ENCODE measurements at regions not wholly inside any gene's neighbourhood (a gene's known extent, or its start where the extent isn't known, plus 50 kb on each side); places are given as distances from the start of the nearest gene placed in this dataset.
A peak's percentile ranks its signal among the peaks of the same experiment; 100 is the strongest.

DNA sequence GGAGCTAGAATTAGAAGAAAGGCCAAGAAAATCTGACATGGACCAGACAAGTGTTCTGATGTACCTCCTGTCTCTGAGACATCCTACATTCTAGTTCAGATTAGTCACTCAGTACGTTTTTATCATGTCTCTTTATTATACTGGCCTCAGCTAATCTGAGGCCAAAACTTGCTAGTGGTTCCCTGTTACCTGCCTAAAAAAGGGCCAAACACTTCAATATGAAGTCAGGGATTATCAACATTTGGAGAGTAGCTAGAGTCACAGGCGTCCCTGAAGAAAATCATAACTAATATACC is 587.4 kb downstream of the PRELID2 start:
- H3K4me1 ChIP-seq (ENCODE audit: low read length), result no peaks in the 10 kb centered on the region
- no peak overlapping the region for H3K4me2 ChIP-seq (ENCODE audit: low read depth, low read length, poor library complexity, severe bottlenecking)
- no peaks in the 10 kb centered on the region for H3K9me2 ChIP-seq (replicated peaks; ENCODE audit: insufficient read depth, low read length)
- no peak for DNase-seq
- H3K4me3 ChIP-seq (ENCODE audit: low read length), result no peak overlapping the region
- no peak overlapping the region for H2AFZ ChIP-seq (ENCODE audit: low read length)
- H3K9me3 ChIP-seq (ENCODE audit: low read length), result no peaks in the 10 kb centered on the region
- H3K27ac ChIP-seq (ENCODE audit: low read length), result no peak overlapping the region
- H3K36me3 ChIP-seq (ENCODE audit: insufficient read depth, low read length), result no peaks in the 10 kb centered on the region
- H4K20me1 ChIP-seq (ENCODE audit: insufficient read depth, low read depth, low read length), result no peaks in the 10 kb centered on the region
- no peaks in the 10 kb centered on the region for H3K27me3 ChIP-seq (ENCODE audit: low read length)
- no peaks in the 10 kb centered on the region for H3K79me2 ChIP-seq (ENCODE audit: low read length)
- H3K9ac ChIP-seq (ENCODE audit: low read length), result no peak overlapping the region

DNA sequence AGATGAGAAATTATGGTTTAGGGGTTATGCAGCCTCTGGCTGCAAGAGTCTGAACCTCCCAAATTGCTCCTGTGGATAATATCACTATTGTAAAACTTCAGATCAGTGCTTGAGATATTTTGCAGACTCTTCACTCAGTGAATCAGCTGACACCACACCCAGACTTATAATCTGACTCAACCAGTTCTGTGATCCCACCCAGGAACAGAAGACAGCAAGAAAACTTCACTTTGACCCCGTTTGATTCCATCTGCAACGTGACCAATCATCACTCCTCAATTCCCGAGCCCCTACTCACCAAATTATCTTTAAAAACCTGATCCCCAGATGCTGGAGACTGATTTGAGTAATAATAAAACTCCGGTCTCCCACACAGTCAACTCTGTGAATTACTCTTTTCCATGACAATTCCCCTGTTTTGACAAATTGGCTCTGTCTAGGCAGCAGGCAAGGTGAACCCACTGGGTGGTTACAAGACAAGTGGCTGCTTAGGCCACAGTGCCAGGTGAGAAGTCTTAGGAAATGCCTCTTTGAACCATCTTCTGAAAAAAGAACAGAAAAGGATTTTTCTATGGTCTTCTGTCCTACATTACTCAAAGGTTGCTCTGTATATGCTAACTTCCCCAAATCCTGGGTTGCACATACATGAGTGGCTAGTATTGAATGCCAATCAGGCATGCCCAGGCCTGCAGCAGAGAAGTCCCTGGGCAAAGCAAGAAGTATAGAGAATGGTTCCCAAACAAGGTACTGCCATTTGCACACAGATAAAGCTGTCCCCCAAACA is 588.0 kb downstream of the PRELID2 start:
- no peaks in the 10 kb centered on the region for H3K36me3 ChIP-seq (ENCODE audit: insufficient read depth, low read length)
- no peaks in the 10 kb centered on the region for H3K79me2 ChIP-seq (ENCODE audit: low read length)
- H3K4me3 ChIP-seq (ENCODE audit: low read length), result no peak overlapping the region
- no peaks in the 10 kb centered on the region for H3K27me3 ChIP-seq (ENCODE audit: low read length)
- no peak for DNase-seq
- no peaks in the 10 kb centered on the region for H3K9me3 ChIP-seq (ENCODE audit: low read length)
- no peak overlapping the region for H3K27ac ChIP-seq (ENCODE audit: low read length)
- H2AFZ ChIP-seq (ENCODE audit: low read length), result no peak overlapping the region
- H3K4me2 ChIP-seq (ENCODE audit: low read depth, low read length, poor library complexity, severe bottlenecking), result no peak overlapping the region
- H3K9ac ChIP-seq (ENCODE audit: low read length), result no peak overlapping the region
- no peaks in the 10 kb centered on the region for H3K9me2 ChIP-seq (replicated peaks; ENCODE audit: insufficient read depth, low read length)
- no peaks in the 10 kb centered on the region for H4K20me1 ChIP-seq (ENCODE audit: insufficient read depth, low read depth, low read length)
- no peaks in the 10 kb centered on the region for H3K4me1 ChIP-seq (ENCODE audit: low read length)

DNA sequence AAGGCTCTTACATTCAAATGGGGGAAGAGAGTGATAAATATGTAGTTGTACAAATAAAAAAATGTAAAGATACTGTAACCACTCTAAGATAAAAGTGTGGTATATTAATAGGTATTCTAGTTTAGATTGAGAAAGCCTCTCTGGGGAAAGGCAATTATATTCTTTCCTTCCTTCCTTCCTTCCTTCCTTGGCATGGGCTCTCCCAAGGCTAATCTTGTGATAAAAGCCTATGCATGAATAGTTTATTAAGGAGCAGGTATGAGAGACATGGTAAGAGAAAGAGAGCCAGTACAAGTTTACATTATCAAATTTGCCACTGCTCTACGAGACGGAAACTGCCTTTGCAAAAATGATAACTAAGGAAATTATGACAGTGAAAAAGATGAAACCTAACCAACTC is 588.8 kb downstream of the PRELID2 start:
- H3K4me2 ChIP-seq (ENCODE audit: low read depth, low read length, poor library complexity, severe bottlenecking), result no peak overlapping the region
- no peaks in the 10 kb centered on the region for H3K36me3 ChIP-seq (ENCODE audit: insufficient read depth, low read length)
- no peak for DNase-seq
- H3K9me2 ChIP-seq (replicated peaks; ENCODE audit: insufficient read depth, low read length), result no peaks in the 10 kb centered on the region
- no peak overlapping the region for H3K9ac ChIP-seq (ENCODE audit: low read length)
- no peaks in the 10 kb centered on the region for H3K9me3 ChIP-seq (ENCODE audit: low read length)
- H3K27me3 ChIP-seq (ENCODE audit: low read length), result no peaks in the 10 kb centered on the region
- no peak overlapping the region for H3K4me3 ChIP-seq (ENCODE audit: low read length)
- H3K79me2 ChIP-seq (ENCODE audit: low read length), result no peaks in the 10 kb centered on the region
- H3K4me1 ChIP-seq (ENCODE audit: low read length), result no peaks in the 10 kb centered on the region
- no peak overlapping the region for H3K27ac ChIP-seq (ENCODE audit: low read length)
- no peaks in the 10 kb centered on the region for H4K20me1 ChIP-seq (ENCODE audit: insufficient read depth, low read depth, low read length)
- H2AFZ ChIP-seq (ENCODE audit: low read length), result no peak overlapping the region

DNA sequence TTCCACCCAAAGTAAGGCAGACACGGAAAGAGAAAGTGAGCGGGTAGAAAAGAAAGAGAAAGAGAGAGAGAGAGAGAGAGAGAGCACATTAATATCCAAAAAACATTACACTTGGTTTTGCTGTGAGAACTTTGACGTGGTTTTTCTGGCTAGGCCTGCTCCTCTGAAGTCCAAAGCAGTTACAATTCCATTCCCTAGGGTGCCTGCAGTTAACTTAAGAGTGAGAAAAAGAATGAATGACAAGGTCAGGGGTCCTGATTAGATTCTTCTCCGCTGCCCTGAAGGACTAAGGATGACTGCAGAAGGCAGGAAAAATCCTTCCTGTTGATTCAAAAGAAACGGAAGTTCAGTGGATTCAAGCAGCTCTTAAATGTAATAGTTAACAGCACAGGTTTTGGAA is 589.8 kb downstream of the PRELID2 start:
- H4K20me1 ChIP-seq (ENCODE audit: insufficient read depth, low read depth, low read length), result no peaks in the 10 kb centered on the region
- H3K4me3 ChIP-seq (ENCODE audit: low read length), result no peak overlapping the region
- no peak for DNase-seq
- no peak overlapping the region for H2AFZ ChIP-seq (ENCODE audit: low read length)
- H3K9ac ChIP-seq (ENCODE audit: low read length), result no peak overlapping the region
- H3K36me3 ChIP-seq (ENCODE audit: insufficient read depth, low read length), result no peaks in the 10 kb centered on the region
- no peaks in the 10 kb centered on the region for H3K27me3 ChIP-seq (ENCODE audit: low read length)
- no peak overlapping the region for H3K27ac ChIP-seq (ENCODE audit: low read length)
- H3K9me2 ChIP-seq (replicated peaks; ENCODE audit: insufficient read depth, low read length), result no peaks in the 10 kb centered on the region
- H3K4me2 ChIP-seq (ENCODE audit: low read depth, low read length, poor library complexity, severe bottlenecking), result no peak overlapping the region
- H3K4me1 ChIP-seq (ENCODE audit: low read length), result no peaks in the 10 kb centered on the region
- H3K79me2 ChIP-seq (ENCODE audit: low read length), result no peaks in the 10 kb centered on the region
- no peaks in the 10 kb centered on the region for H3K9me3 ChIP-seq (ENCODE audit: low read length)

DNA sequence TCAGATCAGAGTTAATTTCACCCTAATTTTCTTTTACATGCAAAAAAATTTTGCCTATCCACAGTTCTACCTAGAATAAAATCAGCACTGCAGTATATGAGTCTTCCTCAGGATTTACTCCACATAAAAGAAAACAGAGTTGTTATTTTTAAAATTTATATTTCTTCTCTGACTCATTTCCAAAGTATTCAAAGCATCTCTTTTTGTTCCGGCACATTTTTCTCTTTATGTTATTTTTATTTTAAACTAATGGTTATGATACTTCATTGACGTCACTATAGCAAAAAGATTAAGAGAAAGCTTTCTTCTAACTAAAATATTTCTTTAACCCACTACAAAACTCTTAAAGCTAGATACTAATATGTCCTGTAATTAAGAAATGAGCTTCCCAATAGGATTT is 590.4 kb downstream of the PRELID2 start:
- Histone ChIP-seq H2AFZ (ENCODE audit: low read length) (no peak overlapping the region), H3K9me2 (replicated peaks; ENCODE audit: insufficient read depth, low read length) (no peaks in the 10 kb centered on the region), H3K4me2 (ENCODE audit: low read depth, low read length, poor library complexity, severe bottlenecking) (no peak overlapping the region)

DNA sequence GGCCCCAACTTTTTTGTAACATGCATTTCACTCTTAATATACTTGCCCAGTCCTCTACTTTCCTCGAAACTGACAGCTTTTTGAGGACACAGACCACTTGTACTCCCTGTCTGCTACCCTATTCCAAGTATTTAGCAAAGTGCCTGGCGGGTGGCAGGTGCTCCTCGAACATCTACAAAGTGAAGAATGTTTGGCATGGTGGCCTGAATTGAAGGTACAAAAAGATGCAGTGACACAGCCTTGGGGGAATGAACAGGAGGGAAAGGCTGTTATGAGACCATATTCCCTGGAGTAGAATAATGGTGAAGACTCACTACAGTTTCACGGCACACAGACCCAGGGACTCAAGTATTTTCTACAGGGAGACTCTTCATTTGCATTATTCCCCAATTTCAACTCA is 590.9 kb downstream of the PRELID2 start:
- no peak overlapping the region for H3K9ac ChIP-seq (ENCODE audit: low read length)
- no peak overlapping the region for H2AFZ ChIP-seq (ENCODE audit: low read length)
- H3K4me3 ChIP-seq (ENCODE audit: low read length), result no peak overlapping the region
- H3K27ac ChIP-seq (ENCODE audit: low read length), result no peak overlapping the region
- no peaks in the 10 kb centered on the region for H3K9me2 ChIP-seq (replicated peaks; ENCODE audit: insufficient read depth, low read length)
- no peaks in the 10 kb centered on the region for H3K79me2 ChIP-seq (ENCODE audit: low read length)
- no peaks in the 10 kb centered on the region for H3K27me3 ChIP-seq (ENCODE audit: low read length)
- no peaks in the 10 kb centered on the region for H4K20me1 ChIP-seq (ENCODE audit: insufficient read depth, low read depth, low read length)
- H3K9me3 ChIP-seq (ENCODE audit: low read length), result no peaks in the 10 kb centered on the region
- H3K4me2 ChIP-seq (ENCODE audit: low read depth, low read length, poor library complexity, severe bottlenecking), result no peak overlapping the region
- no peak for DNase-seq
- no peaks in the 10 kb centered on the region for H3K4me1 ChIP-seq (ENCODE audit: low read length)
- H3K36me3 ChIP-seq (ENCODE audit: insufficient read depth, low read length), result no peaks in the 10 kb centered on the region

More for the DNA sequence above, 590.4 kb downstream of the PRELID2 start:
- Histone ChIP-seq H3K36me3 (ENCODE audit: insufficient read depth, low read length) (no peaks in the 10 kb centered on the region), H3K79me2 (ENCODE audit: low read length) (no peaks in the 10 kb centered on the region), H4K20me1 (ENCODE audit: insufficient read depth, low read depth, low read length) (no peaks in the 10 kb centered on the region), H3K9ac (ENCODE audit: low read length) (no peak overlapping the region), H3K27me3 (ENCODE audit: low read length) (no peaks in the 10 kb centered on the region), H3K4me1 (ENCODE audit: low read length) (no peaks in the 10 kb centered on the region), H3K4me3 (ENCODE audit: low read length) (no peak overlapping the region), H3K9me3 (ENCODE audit: low read length) (no peaks in the 10 kb centered on the region), H3K27ac (ENCODE audit: low read length) (no peak overlapping the region)
- DNase-seq, result no peak

DNA sequence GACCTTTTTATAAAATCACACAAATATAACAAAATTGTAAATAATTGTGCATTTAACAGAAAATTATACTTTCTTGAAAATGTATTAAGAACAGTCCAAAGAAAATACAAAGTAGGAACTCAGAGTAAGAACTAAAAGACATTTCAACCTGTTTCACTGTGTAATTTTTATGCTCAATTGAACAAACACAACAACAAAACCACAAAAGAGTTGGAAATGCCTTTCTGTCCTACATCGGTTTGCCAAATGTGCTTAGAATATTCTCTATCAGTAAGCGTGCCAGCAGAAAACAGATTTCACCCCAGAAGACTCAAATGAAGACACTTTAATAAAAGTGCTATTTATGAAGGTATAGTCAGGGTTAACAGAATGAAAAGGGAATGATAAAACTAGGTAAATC is 592.1 kb downstream of the PRELID2 start:
- Histone ChIP-seq H3K9ac (ENCODE audit: low read length) (no peak overlapping the region), H3K4me1 (ENCODE audit: low read length) (no peaks in the 10 kb centered on the region), H3K9me3 (ENCODE audit: low read length) (no peaks in the 10 kb centered on the region), H3K27ac (ENCODE audit: low read length) (no peak overlapping the region), H3K4me2 (ENCODE audit: low read depth, low read length, poor library complexity, severe bottlenecking) (no peak overlapping the region), H3K36me3 (ENCODE audit: insufficient read depth, low read length) (no peaks in the 10 kb centered on the region), H2AFZ (ENCODE audit: low read length) (no peak overlapping the region), H3K79me2 (ENCODE audit: low read length) (no peaks in the 10 kb centered on the region), H3K4me3 (ENCODE audit: low read length) (no peak overlapping the region), H3K27me3 (ENCODE audit: low read length) (no peaks in the 10 kb centered on the region), H3K9me2 (replicated peaks; ENCODE audit: insufficient read depth, low read length) (no peaks in the 10 kb centered on the region), H4K20me1 (ENCODE audit: insufficient read depth, low read depth, low read length) (no peaks in the 10 kb centered on the region)
- DNase-seq, result no peak

DNA sequence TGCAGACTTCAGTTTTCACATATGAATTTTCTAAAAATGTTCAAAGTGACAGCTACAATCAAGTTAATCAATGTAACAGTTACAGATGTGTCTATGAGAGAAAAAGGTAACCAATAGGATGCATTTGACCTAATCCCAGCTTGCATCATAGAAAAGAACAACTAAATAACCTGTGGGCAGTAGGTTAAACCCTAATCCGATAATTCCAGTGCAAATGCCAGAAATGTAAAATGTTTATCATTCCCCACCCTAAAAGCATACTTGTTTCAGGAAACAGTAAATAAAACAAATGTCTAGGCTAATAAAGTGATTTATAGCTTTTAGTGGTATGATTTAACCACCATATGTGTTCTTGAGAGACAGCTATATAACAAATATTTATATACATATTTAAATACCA is 592.6 kb downstream of the PRELID2 start:
- Histone ChIP-seq H3K9me2 (replicated peaks; ENCODE audit: insufficient read depth, low read length) (no peaks in the 10 kb centered on the region), H2AFZ (ENCODE audit: low read length) (no peak overlapping the region), H3K9me3 (ENCODE audit: low read length) (no peaks in the 10 kb centered on the region), H3K4me1 (ENCODE audit: low read length) (no peaks in the 10 kb centered on the region), H3K27me3 (ENCODE audit: low read length) (no peaks in the 10 kb centered on the region), H3K27ac (ENCODE audit: low read length) (no peak overlapping the region), H3K4me2 (ENCODE audit: low read depth, low read length, poor library complexity, severe bottlenecking) (no peak overlapping the region), H4K20me1 (ENCODE audit: insufficient read depth, low read depth, low read length) (no peaks in the 10 kb centered on the region), H3K4me3 (ENCODE audit: low read length) (no peak overlapping the region), H3K36me3 (ENCODE audit: insufficient read depth, low read length) (no peaks in the 10 kb centered on the region), H3K9ac (ENCODE audit: low read length) (no peak overlapping the region), H3K79me2 (ENCODE audit: low read length) (no peaks in the 10 kb centered on the region)
- no peak for DNase-seq

DNA sequence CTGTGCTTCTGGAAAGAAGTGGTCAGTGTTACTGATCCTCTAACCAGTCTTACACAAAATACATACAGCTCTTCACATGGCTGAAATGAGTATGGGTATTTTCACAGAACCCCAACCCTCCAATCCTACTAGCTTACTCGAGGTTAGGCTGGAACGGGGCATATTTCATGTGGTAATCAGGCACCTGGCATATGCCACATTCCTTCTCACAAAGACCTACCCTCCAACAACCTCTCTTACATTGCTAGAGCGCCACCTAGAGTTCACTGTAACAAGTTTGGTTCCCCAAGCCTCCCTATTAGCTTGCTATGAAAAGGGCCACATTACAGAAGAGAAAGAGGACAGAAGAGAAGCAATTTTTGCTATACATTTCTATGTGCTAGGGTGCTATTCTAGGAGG is 597.3 kb downstream of the PRELID2 start:
- H3K9me3 ChIP-seq (ENCODE audit: low read length), result no peaks in the 10 kb centered on the region
- no peaks in the 10 kb centered on the region for H4K20me1 ChIP-seq (ENCODE audit: insufficient read depth, low read depth, low read length)
- H3K4me3 ChIP-seq (ENCODE audit: low read length), result no peak overlapping the region
- no peaks in the 10 kb centered on the region for H3K4me1 ChIP-seq (ENCODE audit: low read length)
- no peak overlapping the region for H3K9ac ChIP-seq (ENCODE audit: low read length)
- no peak overlapping the region for H3K4me2 ChIP-seq (ENCODE audit: low read depth, low read length, poor library complexity, severe bottlenecking)
- no peak overlapping the region for H2AFZ ChIP-seq (ENCODE audit: low read length)
- DNase-seq, result peak; percentile 91
- H3K79me2 ChIP-seq (ENCODE audit: low read length), result no peaks in the 10 kb centered on the region
- no peak overlapping the region for H3K27ac ChIP-seq (ENCODE audit: low read length)
- H3K9me2 ChIP-seq (replicated peaks; ENCODE audit: insufficient read depth, low read length), result no peaks in the 10 kb centered on the region
- H3K27me3 ChIP-seq (ENCODE audit: low read length), result no peaks in the 10 kb centered on the region
- no peaks in the 10 kb centered on the region for H3K36me3 ChIP-seq (ENCODE audit: insufficient read depth, low read length)
